ENCODE measurements at regions not wholly inside any gene's neighbourhood (a gene's known extent, or its start where the extent isn't known, plus 50 kb on each side); places are given as distances from the start of the nearest gene placed in this dataset.

- TF ChIP-seq EZH2phosphoT487 (IDR thresholded peaks at IDR 0.05; ENCODE audit: borderline replicate concordance, low read depth, low read length) (no peak), CTCF (conservative IDR thresholded peaks at IDR 0.05; ENCODE audit: low read length) (no peak)
- CTCF ChIA-PET (ENCODE audit: unreplicated experiment), result no interaction called here
- Histone ChIP-seq H3K4me3 (ENCODE audit: low read depth, low read length, poor library complexity, severe bottlenecking) (no peak overlapping the region), H3K36me3 (ENCODE audit: insufficient read depth, low read length) (no peaks in the 10 kb centered on the region), H4K20me1 (ENCODE audit: insufficient read depth, low read length) (no peaks in the 10 kb centered on the region), H3K79me2 (ENCODE audit: insufficient read depth, low read depth, low read length) (no peaks in the 10 kb centered on the region), H3K4me1 (ENCODE audit: insufficient read depth, low read length, poor library complexity, severe bottlenecking) (no peaks in the 10 kb centered on the region), H3K27ac (ENCODE audit: low read depth, low read length, poor library complexity, severe bottlenecking) (no peak overlapping the region), H2AFZ (ENCODE audit: low read length) (no peak overlapping the region), H3K4me2 (ENCODE audit: low read length) (no peak overlapping the region), H3K9me2 (ENCODE audit: insufficient read depth, low read length) (no peaks in the 10 kb centered on the region), H3K9me3 (ENCODE audit: low read length) (no peaks in the 10 kb centered on the region)
- intact Hi-C loops (cut with micrococcal nuclease; ENCODE audit: unreplicated experiment), result no loop called here
- BruUV-seq (replicated peaks), result no TSS peak
- DNase-seq (ENCODE audit: low spot score), result no peak
- POLR2A ChIA-PET, result no interaction called here
These were observed 180.4 kb upstream of the COL8A1 start for GRCh38 chr3:99458013-99458412.

- H2AFZ ChIP-seq (ENCODE audit: low read length), result no peak overlapping the region
- CTCF ChIA-PET (ENCODE audit: unreplicated experiment), result no interaction called here
- no peaks in the 10 kb centered on the region for H3K9me3 ChIP-seq (ENCODE audit: low read length)
- H3K4me3 ChIP-seq (ENCODE audit: low read depth, low read length, poor library complexity, severe bottlenecking), result no peak overlapping the region
- H3K4me2 ChIP-seq (ENCODE audit: low read length), result no peak overlapping the region
- BruUV-seq (replicated peaks), result no TSS peak
- H3K9me2 ChIP-seq (ENCODE audit: insufficient read depth, low read length), result no peaks in the 10 kb centered on the region
- TF ChIP-seq EZH2phosphoT487 (IDR thresholded peaks at IDR 0.05; ENCODE audit: borderline replicate concordance, low read depth, low read length) (no peak), CTCF (conservative IDR thresholded peaks at IDR 0.05; ENCODE audit: low read length) (no peak)
- no peaks in the 10 kb centered on the region for H3K79me2 ChIP-seq (ENCODE audit: insufficient read depth, low read depth, low read length)
- POLR2A ChIA-PET, result interaction anchor here (1.2 kb wide), 1 partner anchor 10 kb away, joined by 3 read pairs; no protein-coding TSS in a partner anchor
- H4K20me1 ChIP-seq (ENCODE audit: insufficient read depth, low read length), result no peaks in the 10 kb centered on the region
- H3K36me3 ChIP-seq (ENCODE audit: insufficient read depth, low read length), result no peaks in the 10 kb centered on the region
- H3K4me1 ChIP-seq (ENCODE audit: insufficient read depth, low read length, poor library complexity, severe bottlenecking), result no peaks in the 10 kb centered on the region
- no peak for DNase-seq (ENCODE audit: low spot score)
- intact Hi-C loops (cut with micrococcal nuclease; ENCODE audit: unreplicated experiment), result no loop called here
- H3K27ac ChIP-seq (ENCODE audit: low read depth, low read length, poor library complexity, severe bottlenecking), result no peak overlapping the region
These were observed 195.8 kb upstream of the COL8A1 start for GRCh38 chr3:99442599-99442998.

GRCh38 chr3:99439892-99440291 is 198.5 kb upstream of the COL8A1 start:
- Histone ChIP-seq H3K9me3 (ENCODE audit: low read length) (no peaks in the 10 kb centered on the region), H3K9me2 (ENCODE audit: insufficient read depth, low read length) (no peaks in the 10 kb centered on the region), H3K4me3 (ENCODE audit: low read depth, low read length, poor library complexity, severe bottlenecking) (no peak overlapping the region), H3K4me1 (ENCODE audit: insufficient read depth, low read length, poor library complexity, severe bottlenecking) (no peaks in the 10 kb centered on the region), H3K4me2 (ENCODE audit: low read length) (no peak overlapping the region), H3K36me3 (ENCODE audit: insufficient read depth, low read length) (no peaks in the 10 kb centered on the region), H2AFZ (ENCODE audit: low read length) (no peak overlapping the region), H3K27ac (ENCODE audit: low read depth, low read length, poor library complexity, severe bottlenecking) (no peak overlapping the region), H3K79me2 (ENCODE audit: insufficient read depth, low read depth, low read length) (no peaks in the 10 kb centered on the region), H4K20me1 (ENCODE audit: insufficient read depth, low read length) (no peaks in the 10 kb centered on the region)
- DNase-seq (ENCODE audit: low spot score), result no peak
- no peak for TF ChIP-seq CTCF (conservative IDR thresholded peaks at IDR 0.05; ENCODE audit: low read length)
- TF ChIP-seq EZH2phosphoT487 (IDR thresholded peaks at IDR 0.05; ENCODE audit: borderline replicate concordance, low read depth, low read length), result no peak
- no TSS peak for BruUV-seq (replicated peaks)
- POLR2A ChIA-PET, result no interaction called here
- CTCF ChIA-PET (ENCODE audit: unreplicated experiment), result no interaction called here
- intact Hi-C loops (cut with micrococcal nuclease; ENCODE audit: unreplicated experiment), result no loop called here
